OCI-LY7 (cell line): ENCODE measurements at regions not wholly inside any gene's neighbourhood (a gene's known extent, or its start where the extent isn't known, plus 50 kb on each side); places are given as distances from the start of the nearest gene placed in this dataset.

Experiments used
- BruUV-seq: library from RNA; stranded (reverse); fragments of 400-500 nt; replicated peaks from 2 replicates; lab custom pipeline; 2021; lab: Mats Ljungman, UMichigan
- CTCF ChIA-PET: fragments of 300-600 bp; sonication (Branson Sonifier 250); formaldehyde crosslinking; loops from one replicate; lab custom pipeline; 2022; ENCODE audit warnings: antibody characterized with exemption; ENCODE audit not compliant: unreplicated experiment; lab: Charles Lee
- POLR2A ChIA-PET: fragments of 300-600 bp; sonication (Branson Sonifier 250); formaldehyde crosslinking; loops from one replicate; lab custom pipeline; 2022; ENCODE audit warnings: antibody characterized with exemption; lab: Charles Lee
- DNase-seq: peaks from one replicate; pipeline ENCODE4 v3.0.0-alpha.2; 2015; ENCODE audit warnings: low spot score
- H2AFZ ChIP-seq: fragments of 200-600 bp; sonication (generic), shearing (Covaris generic); 2 replicates; pipeline ENCODE4 v1.6.1; 2014; ENCODE audit warnings: mild to moderate bottlenecking, antibody characterized with exemption, low read length, moderate library complexity
- H3K27ac ChIP-seq: fragments of 200-600 bp; sonication (generic); 2 replicates; pipeline ENCODE4 v1.5.1; 2014; ENCODE audit warnings: mixed run types, low read depth, mild to moderate bottlenecking, moderate library complexity, low read length, inconsistent platforms; ENCODE audit not compliant: poor library complexity, severe bottlenecking
- H3K36me3 ChIP-seq: fragments of 200-600 bp; sonication (generic); 2 replicates; pipeline ENCODE4 v1.6.1; 2014; ENCODE audit warnings: mild to moderate bottlenecking, antibody characterized with exemption, low read length, moderate library complexity, mixed read lengths; ENCODE audit not compliant: insufficient read depth
- H3K4me1 ChIP-seq: fragments of 200-600 bp; sonication (generic); 2 replicates; pipeline ENCODE4 v1.5.1; 2014; ENCODE audit warnings: mild to moderate bottlenecking, low read length; ENCODE audit not compliant: insufficient read depth, poor library complexity, severe bottlenecking
- H3K4me2 ChIP-seq: fragments of 200-600 bp; sonication (generic); 2 replicates; pipeline ENCODE4 v1.6.1; 2014; ENCODE audit warnings: mild to moderate bottlenecking, low read length
- H3K4me3 ChIP-seq: fragments of 200-600 bp; sonication (generic); 2 replicates; pipeline ENCODE4 v1.5.1; 2014; ENCODE audit warnings: mild to moderate bottlenecking, low read depth, low read length; ENCODE audit not compliant: poor library complexity, severe bottlenecking
- H3K79me2 ChIP-seq: fragments of 200-600 bp; sonication (generic); 2 replicates; pipeline ENCODE4 v1.6.1; 2016; ENCODE audit warnings: low read depth, mild to moderate bottlenecking, low read length, moderate library complexity, mixed read lengths; ENCODE audit not compliant: insufficient read depth
- H3K9me2 ChIP-seq: fragments of 200-600 bp; sonication (generic); 2 replicates; pipeline ENCODE4 v1.6.1; 2016; ENCODE audit warnings: mild to moderate bottlenecking, low read length, mixed read lengths; ENCODE audit not compliant: insufficient read depth
- H3K9me3 ChIP-seq: fragments of 200-600 bp; sonication (generic); 2 replicates; pipeline ENCODE4 v1.6.1; 2014; ENCODE audit warnings: mild to moderate bottlenecking, mixed run types, low read length, mixed read lengths
- H4K20me1 ChIP-seq: fragments of 200-600 bp; sonication (generic); 2 replicates; pipeline ENCODE4 v1.6.1; 2014; ENCODE audit warnings: mild to moderate bottlenecking, antibody characterized with exemption, low read length, moderate library complexity, mixed read lengths; ENCODE audit not compliant: insufficient read depth
- EZH2phosphoT487 ChIP-seq: fragments of 200-600 bp; sonication (generic); IDR thresholded peaks from 2 replicates; pipeline ENCODE4 v1.6.1; 2018; ENCODE audit warnings: low read depth, borderline replicate concordance, mild to moderate bottlenecking, mixed run types, antibody characterized with exemption, low read length, moderate library complexity, mixed read lengths
- intact Hi-C: fragments of 100-400 bp; cut with micrococcal nuclease; formaldehyde crosslinking; loops from one replicate; pipeline ENCODE4 v1.10.0; 2022; ENCODE audit not compliant: unreplicated experiment
- TF ChIP-seq, protein P1 (sequence below): fragments of 200-600 bp; sonication (generic); conservative IDR thresholded peaks from 2 replicates; pipeline ENCODE4 v1.5.1; 2014; ENCODE audit warnings: mild to moderate bottlenecking, antibody characterized with exemption, low read length, moderate library complexity, mixed read lengths

- intact Hi-C loops = no loop called here
- ChIA-PET POLR2A (no interaction called here), CTCF (no interaction called here)
- Histone ChIP-seq H3K9me3 (no peaks in the 10 kb centered on the region), H4K20me1 (no peaks in the 10 kb centered on the region), H3K4me3 (no peak overlapping the region), H3K9me2 (no peaks in the 10 kb centered on the region), H3K36me3 (no peaks in the 10 kb centered on the region), H3K79me2 (no peaks in the 10 kb centered on the region), H3K27ac (no peak overlapping the region), H3K4me1 (no peaks in the 10 kb centered on the region), H3K4me2 (no peak overlapping the region), H2AFZ (no peak overlapping the region)
- DNase-seq = no peak
- no peak for TF ChIP-seq EZH2phosphoT487
- TF ChIP-seq, protein P1, sequence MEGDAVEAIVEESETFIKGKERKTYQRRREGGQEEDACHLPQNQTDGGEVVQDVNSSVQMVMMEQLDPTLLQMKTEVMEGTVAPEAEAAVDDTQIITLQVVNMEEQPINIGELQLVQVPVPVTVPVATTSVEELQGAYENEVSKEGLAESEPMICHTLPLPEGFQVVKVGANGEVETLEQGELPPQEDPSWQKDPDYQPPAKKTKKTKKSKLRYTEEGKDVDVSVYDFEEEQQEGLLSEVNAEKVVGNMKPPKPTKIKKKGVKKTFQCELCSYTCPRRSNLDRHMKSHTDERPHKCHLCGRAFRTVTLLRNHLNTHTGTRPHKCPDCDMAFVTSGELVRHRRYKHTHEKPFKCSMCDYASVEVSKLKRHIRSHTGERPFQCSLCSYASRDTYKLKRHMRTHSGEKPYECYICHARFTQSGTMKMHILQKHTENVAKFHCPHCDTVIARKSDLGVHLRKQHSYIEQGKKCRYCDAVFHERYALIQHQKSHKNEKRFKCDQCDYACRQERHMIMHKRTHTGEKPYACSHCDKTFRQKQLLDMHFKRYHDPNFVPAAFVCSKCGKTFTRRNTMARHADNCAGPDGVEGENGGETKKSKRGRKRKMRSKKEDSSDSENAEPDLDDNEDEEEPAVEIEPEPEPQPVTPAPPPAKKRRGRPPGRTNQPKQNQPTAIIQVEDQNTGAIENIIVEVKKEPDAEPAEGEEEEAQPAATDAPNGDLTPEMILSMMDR = no peak
- no TSS peak for BruUV-seq
Measured at GRCh38 chr20:7540018-7540417, 400.2 kb downstream of the HAO1 start.

DNA sequence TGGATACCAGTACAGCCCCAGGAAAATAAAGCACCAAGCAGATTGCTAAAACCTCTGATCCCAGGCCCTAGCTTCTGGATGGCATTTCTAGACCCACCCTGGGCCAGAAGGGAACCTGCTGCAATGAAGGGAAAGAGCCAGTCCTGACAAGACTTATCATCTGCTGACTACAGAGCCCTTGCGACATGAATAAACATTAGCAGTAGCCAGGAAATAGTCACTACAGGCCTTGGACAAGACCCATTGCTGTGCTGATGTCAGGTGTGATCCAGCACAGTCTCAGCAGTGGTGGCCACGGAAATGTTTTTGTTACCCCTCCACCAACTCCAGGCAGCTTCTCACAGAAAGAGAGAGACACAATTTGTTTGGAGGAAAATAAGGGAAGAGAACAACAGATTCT, 399.3 kb downstream of the HAO1 start:
- ChIA-PET CTCF (no interaction called here), POLR2A (interaction anchor here (0.6 kb wide), 1 partner anchor 140 kb away, joined by 3 read pairs; no protein-coding TSS in a partner anchor)
- H3K79me2 ChIP-seq = no peaks in the 10 kb centered on the region
- intact Hi-C loops = no loop called here
- no TSS peak for BruUV-seq
- H3K4me3 ChIP-seq = no peak overlapping the region
- no peaks in the 10 kb centered on the region for H4K20me1 ChIP-seq
- no peak overlapping the region for H2AFZ ChIP-seq
- H3K4me2 ChIP-seq = no peak overlapping the region
- TF ChIP-seq, protein P1 = no peak
- TF ChIP-seq EZH2phosphoT487 = no peak
- no peak for DNase-seq
- no peaks in the 10 kb centered on the region for H3K9me2 ChIP-seq
- H3K36me3 ChIP-seq = no peaks in the 10 kb centered on the region
- no peaks in the 10 kb centered on the region for H3K4me1 ChIP-seq
- no peak overlapping the region for H3K27ac ChIP-seq
- H3K9me3 ChIP-seq = no peaks in the 10 kb centered on the region

GRCh38 chr20:7571101-7571500, 369.2 kb downstream of the HAO1 start:
- BruUV-seq = no TSS peak
- no peaks in the 10 kb centered on the region for H4K20me1 ChIP-seq

More at GRCh38 chr20:7571101-7571500, 369.2 kb downstream of the HAO1 start:
- Histone ChIP-seq H3K4me2 (no peak overlapping the region), H3K27ac (no peak overlapping the region), H3K4me1 (no peaks in the 10 kb centered on the region), H3K79me2 (no peaks in the 10 kb centered on the region), H3K9me3 (no peaks in the 10 kb centered on the region), H3K9me2 (no peaks in the 10 kb centered on the region), H3K4me3 (no peak overlapping the region), H3K36me3 (no peaks in the 10 kb centered on the region), H2AFZ (peak overlapping the region; percentile 29; the same call in 1 of the 2 replicates)
- intact Hi-C loops = no loop called here
- no peak for TF ChIP-seq EZH2phosphoT487
- TF ChIP-seq, protein P1 = no peak
- CTCF ChIA-PET = no interaction called here
- POLR2A ChIA-PET = interaction anchor here (1.1 to 1.5 kb wide), 2 partner anchors 22 to 47 kb away, joined by 3 to 5 read pairs; no protein-coding TSS in a partner anchor
- no peak for DNase-seq
